ENCODE measurements at regions not wholly inside any gene's neighbourhood (a gene's known extent, or its start where the extent isn't known, plus 50 kb on each side); places are given as distances from the start of the nearest gene placed in this dataset.
"Not testable (repeated sequence)": the region's sequence is repeated elsewhere in the genome, so short reads cannot be mapped to it uniquely, and the experiment has no call there.

- DNase-seq, result no peak
These were observed 80.7 kb downstream of the TFAP2B start for GRCh38 chr6:50899306-50899870.

- DNase-seq, result no peak
These were observed 83.6 kb downstream of the TFAP2B start for GRCh38 chr6:50902260-50902659.

GRCh38 chr6:50905297-50905696, 86.6 kb downstream of the TFAP2B start:
- no peak for DNase-seq

- no peak for DNase-seq
These were observed 88.9 kb downstream of the TFAP2B start for GRCh38 chr6:50907565-50907964.

- no peak for DNase-seq
These were observed 94.6 kb downstream of the TFAP2B start for GRCh38 chr6:50913105-50913770.

- not testable (repeated sequence) for DNase-seq
These were observed 102.7 kb downstream of the TFAP2B start for GRCh38 chr6:50921378-50921777.

GRCh38 chr6:50921968-50922367, 103.3 kb downstream of the TFAP2B start:
- no peak for DNase-seq

GRCh38 chr6:50922579-50923525, 104.2 kb downstream of the TFAP2B start:
- DNase-seq, result no peak

- no peak for DNase-seq
These were observed 106.1 kb downstream of the TFAP2B start for GRCh38 chr6:50924758-50925157.

GRCh38 chr6:50925548-50925947, 106.9 kb downstream of the TFAP2B start:
- no peak for DNase-seq

GRCh38 chr6:50925981-50926380, 107.3 kb downstream of the TFAP2B start:
- DNase-seq, result no peak

- no peak for DNase-seq
These were observed 109.1 kb downstream of the TFAP2B start for GRCh38 chr6:50927800-50928199.

GRCh38 chr6:50929323-50929722, 110.7 kb downstream of the TFAP2B start:
- DNase-seq, result no peak

GRCh38 chr6:50935442-50935841, 116.8 kb downstream of the TFAP2B start:
- no peak for DNase-seq

GRCh38 chr6:50936277-50936681, 117.6 kb downstream of the TFAP2B start:
- DNase-seq, result no peak

GRCh38 chr6:50939931-50940330, 121.3 kb downstream of the TFAP2B start:
- DNase-seq, result no peak

GRCh38 chr6:50945789-50946188, 127.1 kb downstream of the TFAP2B start:
- DNase-seq, result no peak

GRCh38 chr6:50952092-50952907, 133.6 kb downstream of the TFAP2B start:
- DNase-seq, result no peak

- no peak for DNase-seq
These were observed 137.3 kb downstream of the TFAP2B start for GRCh38 chr6:50956014-50956413.

GRCh38 chr6:50958148-50958697, 139.6 kb downstream of the TFAP2B start:
- no peak for DNase-seq

- DNase-seq, result no peak
These were observed 140.5 kb downstream of the TFAP2B start for GRCh38 chr6:50959081-50959641.

Measured in right lung (tissue), 2 donors.